Common myeloid progenitor, CD34-positive (primary cell): ENCODE measurements at regions not wholly inside any gene's neighbourhood (a gene's known extent, or its start where the extent isn't known, plus 50 kb on each side); places are given as distances from the start of the nearest gene placed in this dataset.

Experiments used
- CTCF ChIA-PET: fragments of 350-600 bp; sonication (Branson Sonifier 250); formaldehyde crosslinking; loops from one replicate; lab custom pipeline; 2021; ENCODE audit warnings: antibody characterized with exemption; lab: Charles Lee
- POLR2A ChIA-PET: fragments of 350-600 bp; sonication (Branson Sonifier 250); formaldehyde crosslinking; loops from one replicate; lab custom pipeline; 2021; ENCODE audit warnings: antibody characterized with exemption; lab: Charles Lee
- DNase-seq, 3 donors: peaks; one replicate each; pipeline versions ENCODE4 v3.0.0 to v3.0.0-alpha.2; 2013
- H3K27ac ChIP-seq, 2 experiments: 1 replicate in 1 of 2; 2 replicates in 1 of 2; pipeline ENCODE4 v1.7.0; 2013; ENCODE audit warnings: inconsistent platforms in 2 of 2, low read length in 2 of 2, mild to moderate bottlenecking in 2 of 2, low read depth in 1 of 2, moderate library complexity in 1 of 2; ENCODE audit not compliant: severe bottlenecking in 2 of 2, insufficient read depth in 1 of 2, poor library complexity in 1 of 2
- H3K27me3 ChIP-seq, 5 experiments: replicated peaks in 2 of 5; 1 replicate in 3 of 5; 2 replicates in 2 of 5; pipeline versions ENCODE4 v1.6.1 to v1.7.0; 2013; ENCODE audit warnings: low read length in 4 of 5, mild to moderate bottlenecking in 2 of 5, moderate library complexity in 2 of 5, inconsistent platforms in 1 of 5; ENCODE audit not compliant: insufficient read depth in 5 of 5, control insufficient read depth in 4 of 5
- H3K36me3 ChIP-seq, 4 experiments: 1 replicate in 2 of 4; 2 replicates in 2 of 4; pipeline versions ENCODE4 v1.6.1 to v1.7.0; 2013; ENCODE audit warnings: low read length in 3 of 4, control low read depth in 1 of 4, mild to moderate bottlenecking in 1 of 4; ENCODE audit not compliant: control insufficient read depth in 4 of 4, insufficient read depth in 4 of 4
- H3K4me1 ChIP-seq, 4 experiments: 1 replicate in 3 of 4; 2 replicates in 1 of 4; pipeline versions ENCODE4 v1.6.1 to v1.7.1; 2013; ENCODE audit warnings: low read length in 3 of 4, mild to moderate bottlenecking in 3 of 4, control low read depth in 1 of 4, inconsistent platforms in 1 of 4, moderate library complexity in 1 of 4; ENCODE audit not compliant: control insufficient read depth in 4 of 4, insufficient read depth in 4 of 4; ENCODE audit errors: control extremely low read depth in 1 of 4
- H3K4me3 ChIP-seq, 7 experiments: 1 replicate in 4 of 7; 2 replicates in 3 of 7; pipeline versions ENCODE4 v1.5.1 to v1.7.0; 2013; ENCODE audit warnings: mild to moderate bottlenecking in 7 of 7, low read length in 6 of 7, moderate library complexity in 6 of 7, inconsistent platforms in 2 of 7, low read depth in 2 of 7, control low read depth in 1 of 7; ENCODE audit not compliant: insufficient read depth in 4 of 7, control insufficient read depth in 1 of 7; ENCODE audit errors: extremely low read depth in 1 of 7
- H3K9me3 ChIP-seq, 5 experiments: 1 replicate in 4 of 5; 2 replicates in 1 of 5; pipeline versions ENCODE4 v1.6.1 to v1.7.1; 2013; ENCODE audit warnings: low read length in 4 of 5, mild to moderate bottlenecking in 2 of 5, inconsistent platforms in 1 of 5, low read depth in 1 of 5, moderate library complexity in 1 of 5; ENCODE audit not compliant: control insufficient read depth in 4 of 5, insufficient read depth in 2 of 5; ENCODE audit errors: control extremely low read depth in 1 of 5
- WGBS: methylation state at CpG from one replicate; pipeline ENCODE4 v1.1.5; 2013; ENCODE audit not compliant: insufficient coverage; 5-methylcytosine and 5-hydroxymethylcytosine counted together

DNA sequence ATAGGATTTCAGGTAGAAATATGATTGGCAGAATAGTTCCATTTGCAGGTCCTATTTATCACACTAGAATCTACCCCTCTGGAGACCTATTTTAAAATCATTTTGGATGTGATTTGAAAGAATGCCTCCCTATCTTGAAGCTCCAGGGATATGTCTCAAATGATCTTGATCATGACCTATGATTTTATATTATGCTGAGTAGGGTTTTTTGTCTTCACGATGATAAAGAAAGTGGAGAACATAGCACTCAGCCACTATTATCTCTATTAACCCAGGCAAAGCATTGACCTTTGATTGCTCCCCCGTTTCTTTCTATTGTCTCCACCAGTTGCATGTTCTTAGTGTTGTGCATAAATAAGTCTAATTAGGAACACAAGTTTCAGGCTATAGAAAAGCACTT lies 307.9 kb downstream of the BLID start:
- CTCF ChIA-PET = no interaction called here
- POLR2A ChIA-PET = no interaction called here
- DNase-seq = no peak
- no peak overlapping the region for H3K4me3 ChIP-seq
- no peaks in the 10 kb centered on the region for H3K36me3 ChIP-seq
- no peak overlapping the region for H3K27ac ChIP-seq
- H3K9me3 ChIP-seq = peaks cover 0 to 14% (median 6%) of the 10 kb centered on the region in 5 experiments
- H3K4me1 ChIP-seq = no peaks in the 10 kb centered on the region
- H3K27me3 ChIP-seq = no peaks in the 10 kb centered on the region
- WGBS = no CpG with 5 or more reads among the region's 2 CpGs

DNA sequence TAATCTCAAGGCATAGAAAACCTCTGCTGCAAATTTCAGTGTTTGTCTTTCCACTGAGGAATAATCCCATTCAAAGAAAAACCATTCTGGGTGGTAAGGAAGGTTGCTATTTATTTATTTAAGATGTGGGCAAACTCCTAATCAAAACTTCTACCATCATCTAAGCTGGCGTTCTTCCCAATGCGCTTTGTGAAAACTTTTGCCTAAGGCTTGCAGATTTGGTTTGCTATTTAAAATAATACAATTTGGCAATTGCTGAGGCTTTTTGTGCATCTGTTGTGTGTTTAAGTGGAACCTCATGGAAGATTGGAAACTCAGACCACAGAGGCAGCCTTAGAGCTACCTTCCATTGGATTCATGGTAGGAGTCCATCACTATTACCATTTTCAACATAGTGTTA lies 309.0 kb downstream of the BLID start:
- DNase-seq = no peak
- H3K4me3 ChIP-seq = no peak overlapping the region
- no peaks in the 10 kb centered on the region for H3K27me3 ChIP-seq
- peaks cover 0 to 4% (median 0%) of the 10 kb centered on the region in 5 experiments for H3K9me3 ChIP-seq
- ChIA-PET POLR2A (no interaction called here), CTCF (no interaction called here)
- no peaks in the 10 kb centered on the region for H3K36me3 ChIP-seq
- H3K27ac ChIP-seq = no peak overlapping the region
- WGBS = no CpG with 5 or more reads among the region's 2 CpGs
- H3K4me1 ChIP-seq = no peaks in the 10 kb centered on the region

DNA sequence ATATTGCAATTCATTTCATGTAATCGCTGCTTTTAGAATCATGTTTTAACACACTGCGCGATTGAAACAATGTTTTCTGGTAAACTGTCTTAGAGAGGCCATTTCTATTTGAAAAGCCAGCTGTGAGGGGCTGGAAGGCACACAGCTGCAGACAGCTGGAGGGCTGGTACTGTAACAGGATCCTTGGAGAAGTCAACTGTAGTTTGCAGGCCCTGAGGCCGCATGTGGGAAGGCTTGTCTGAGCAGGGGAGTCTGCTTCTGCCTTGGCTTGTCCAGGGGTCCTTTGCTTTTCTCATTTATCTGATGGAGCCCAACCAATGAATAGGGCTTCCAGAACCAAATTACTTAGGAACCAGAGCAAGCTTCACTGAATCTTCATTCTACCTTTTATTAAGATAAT lies 313.5 kb downstream of the BLID start:
- no peaks in the 10 kb centered on the region for H3K36me3 ChIP-seq
- H3K4me3 ChIP-seq = no peak overlapping the region
- H3K27me3 ChIP-seq = peaks cover 0 to 1% (median 0%) of the 10 kb centered on the region in 5 experiments
- ChIA-PET CTCF (interaction anchor here (0.5 kb wide), 1 partner anchor 22 kb away, joined by 3 read pairs; no protein-coding TSS in a partner anchor), POLR2A (no interaction called here)
- H3K27ac ChIP-seq = no peak overlapping the region
- no peak for DNase-seq
- no peaks in the 10 kb centered on the region for H3K4me1 ChIP-seq
- WGBS = 100% methylated on average over 3 of the region's 4 CpGs
- H3K9me3 ChIP-seq = peaks cover 0 to 10% (median 4%) of the 10 kb centered on the region in 5 experiments

DNA sequence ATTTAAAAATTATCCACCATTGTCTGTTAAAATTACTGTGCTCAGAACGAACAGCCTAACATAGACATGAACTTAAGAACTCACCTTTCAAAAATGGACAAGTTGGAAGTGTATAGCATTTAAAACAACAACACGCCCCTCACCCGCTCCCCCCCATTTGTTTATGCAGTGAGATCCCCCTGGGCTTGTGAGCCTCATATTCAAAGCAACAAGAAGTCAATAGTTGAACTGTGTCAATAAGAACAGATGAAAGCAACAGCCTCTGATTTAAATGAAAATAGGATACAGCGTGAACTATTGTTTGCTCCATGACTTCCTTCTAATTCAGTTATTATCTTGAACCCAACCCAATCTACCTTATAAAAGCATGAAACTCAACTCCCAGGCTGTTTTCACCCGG lies 314.2 kb downstream of the BLID start:
- H3K4me3 ChIP-seq = no peak overlapping the region
- 100% methylated on average over 3 of the region's 5 CpGs for WGBS
- peaks cover 0 to 10% (median 4%) of the 10 kb centered on the region in 5 experiments for H3K9me3 ChIP-seq
- no peaks in the 10 kb centered on the region for H3K36me3 ChIP-seq
- no peak overlapping the region for H3K27ac ChIP-seq
- POLR2A ChIA-PET = no interaction called here
- H3K4me1 ChIP-seq = no peaks in the 10 kb centered on the region
- peaks cover 0 to 1% (median 0%) of the 10 kb centered on the region in 5 experiments for H3K27me3 ChIP-seq
- no peak for DNase-seq
- CTCF ChIA-PET = no interaction called here

DNA sequence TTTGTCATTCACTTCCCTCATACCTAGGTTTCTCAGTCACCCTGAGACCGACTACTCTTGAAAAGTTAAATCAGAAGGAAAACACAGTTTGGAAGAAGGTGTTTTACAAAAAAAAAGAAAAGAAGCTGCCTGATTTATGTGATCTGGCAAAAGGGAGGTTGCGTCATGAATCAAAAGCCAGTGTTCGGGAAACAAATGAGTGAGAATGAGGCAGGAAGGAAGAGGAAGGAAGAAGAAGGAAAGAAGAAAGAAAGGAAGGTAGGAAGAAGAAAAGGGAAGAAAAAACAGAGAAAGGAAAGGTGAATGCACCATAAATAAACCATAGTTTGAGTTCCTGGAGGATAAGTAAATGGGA lies 314.6 kb downstream of the BLID start:
- no peaks in the 10 kb centered on the region for H3K4me1 ChIP-seq
- H3K4me3 ChIP-seq = no peak overlapping the region
- ChIA-PET CTCF (no interaction called here), POLR2A (no interaction called here)
- peaks cover 0 to 1% (median 0%) of the 10 kb centered on the region in 5 experiments for H3K27me3 ChIP-seq
- H3K36me3 ChIP-seq = no peaks in the 10 kb centered on the region
- no peak overlapping the region for H3K27ac ChIP-seq
- WGBS = 84% methylated on average over 2 of the region's 3 CpGs
- H3K9me3 ChIP-seq = peaks cover 0 to 10% (median 4%) of the 10 kb centered on the region in 5 experiments
- no peak for DNase-seq

DNA sequence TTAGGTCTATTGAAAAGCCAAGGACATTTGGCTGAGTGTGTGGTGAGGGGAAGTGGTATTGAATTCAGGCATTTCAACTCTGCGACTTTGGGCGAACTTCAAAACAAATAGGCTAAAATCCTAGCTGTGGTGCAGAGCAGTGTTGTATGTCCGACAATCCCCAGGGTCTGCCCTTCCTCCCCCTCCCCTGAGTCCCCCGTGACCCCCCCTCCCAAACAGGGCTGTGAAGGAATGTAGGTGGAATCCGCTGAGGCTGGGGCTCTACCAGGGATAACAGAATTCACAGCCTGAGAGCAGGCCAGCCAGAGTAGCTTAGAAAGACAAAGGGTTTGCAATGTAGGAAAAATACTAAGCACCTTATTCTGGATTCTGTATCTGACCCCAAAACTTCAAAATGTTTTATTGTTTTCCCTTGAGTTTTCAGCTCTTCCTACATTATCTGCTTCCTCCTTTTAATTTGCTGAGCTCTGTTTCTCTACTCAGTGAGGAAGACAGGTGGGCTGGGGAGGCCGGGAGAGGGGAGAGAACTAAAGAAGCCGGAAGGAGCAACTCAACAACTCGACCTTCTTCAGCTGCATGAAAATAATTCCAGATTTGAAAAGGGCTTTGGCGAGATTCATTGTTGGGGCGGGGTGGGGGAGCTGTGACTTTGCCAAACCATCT lies 315.2 kb downstream of the BLID start:
- H3K4me3 ChIP-seq = no peak overlapping the region
- peaks cover 0 to 1% (median 0%) of the 10 kb centered on the region in 5 experiments for H3K27me3 ChIP-seq
- H3K27ac ChIP-seq = no peak overlapping the region
- no peaks in the 10 kb centered on the region for H3K4me1 ChIP-seq
- ChIA-PET CTCF (no interaction called here), POLR2A (no interaction called here)
- H3K36me3 ChIP-seq = no peaks in the 10 kb centered on the region
- 90% methylated on average over 3 of the region's 10 CpGs for WGBS
- H3K9me3 ChIP-seq = peaks cover 0 to 10% (median 4%) of the 10 kb centered on the region in 5 experiments
- DNase-seq = no peak

DNA sequence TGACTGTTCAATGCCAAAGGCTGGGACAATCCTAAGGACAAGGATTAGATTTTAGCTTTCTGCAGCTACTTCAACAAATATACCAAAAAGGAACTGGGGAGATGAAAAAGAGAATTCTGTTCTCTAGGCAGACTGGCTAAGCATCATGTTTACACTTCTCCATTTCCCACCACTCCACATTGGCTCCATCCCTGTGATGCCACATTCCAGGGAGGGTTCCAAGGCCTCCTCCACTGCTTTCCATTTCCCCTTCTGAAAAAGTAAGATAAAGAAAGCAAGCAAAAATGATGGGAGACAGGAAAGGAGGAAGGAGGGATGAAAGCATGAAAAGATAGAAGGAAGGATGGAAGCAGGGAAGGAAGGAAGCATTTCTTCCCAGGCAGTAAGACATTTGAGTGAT lies 315.8 kb downstream of the BLID start:
- no peak overlapping the region for H3K4me3 ChIP-seq
- DNase-seq = no peak
- no peak overlapping the region for H3K27ac ChIP-seq
- ChIA-PET POLR2A (no interaction called here), CTCF (no interaction called here)
- H3K36me3 ChIP-seq = no peaks in the 10 kb centered on the region
- peaks cover 0 to 1% (median 0%) of the 10 kb centered on the region in 5 experiments for H3K27me3 ChIP-seq
- H3K4me1 ChIP-seq = no peaks in the 10 kb centered on the region
- peaks cover 0 to 10% (median 4%) of the 10 kb centered on the region in 5 experiments for H3K9me3 ChIP-seq
